DND-41 (cell line): ENCODE measurements at regions not wholly inside any gene's neighbourhood (a gene's known extent, or its start where the extent isn't known, plus 50 kb on each side); places are given as distances from the start of the nearest gene placed in this dataset.

Source experiments
- CTCF ChIP-seq: IDR thresholded peaks from 2 replicates; pipeline ENCODE4 v1.5.1; 2012; ENCODE audit warnings: borderline replicate concordance, low read length, moderate library complexity, mild to moderate bottlenecking; ENCODE audit not compliant: poor library complexity, severe bottlenecking; ENCODE audit errors: extremely low read depth
- EZH2 ChIP-seq: IDR thresholded peaks from 3 replicates; pipeline ENCODE4 v1.6.1; 2012; ENCODE audit warnings: borderline replicate concordance, low read depth, mild to moderate bottlenecking, moderate library complexity, low read length, inconsistent platforms; ENCODE audit not compliant: severe bottlenecking

GRCh38 chr13:90696254-90696653 lies 651.2 kb upstream of the MIR17HG start:
- TF ChIP-seq CTCF = no peak
- no peak for TF ChIP-seq EZH2
